HG03439 (cell line): ENCODE measurements at regions not wholly inside any gene's neighbourhood (a gene's known extent, or its start where the extent isn't known, plus 50 kb on each side); places are given as distances from the start of the nearest gene placed in this dataset.
"Not testable (repeated sequence)": the region's sequence is repeated elsewhere in the genome, so short reads cannot be mapped to it uniquely, and the experiment has no call there.

Experiments
- ATAC-seq: cut with Tn5 transposase; IDR thresholded peaks from one replicate; pipeline ENCODE4 v1.9.1; 2021; ENCODE audit warnings: mild to moderate bottlenecking, moderate library complexity; ENCODE audit not compliant: unreplicated experiment

DNA sequence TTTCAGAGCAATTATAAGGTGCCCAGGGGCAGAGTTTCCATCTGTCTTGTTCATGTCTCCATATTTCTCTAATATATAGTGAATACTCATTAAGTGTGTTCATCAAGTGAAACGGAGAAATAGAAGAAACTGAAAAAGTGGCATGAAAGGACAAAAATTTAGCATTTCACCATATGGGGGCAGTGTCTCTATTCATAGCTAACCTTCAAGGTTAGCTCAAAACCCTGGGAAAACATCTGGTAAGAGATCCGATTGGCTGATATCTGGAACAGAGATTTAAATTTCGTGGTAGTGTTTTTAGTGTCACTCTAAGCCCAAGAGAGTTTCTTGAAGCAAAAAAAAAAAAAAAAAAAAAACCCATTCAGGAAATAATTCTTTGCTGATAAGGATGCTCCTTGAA is 367.5 kb downstream of the DAD1 start:
- ATAC-seq = no peak

DNA sequence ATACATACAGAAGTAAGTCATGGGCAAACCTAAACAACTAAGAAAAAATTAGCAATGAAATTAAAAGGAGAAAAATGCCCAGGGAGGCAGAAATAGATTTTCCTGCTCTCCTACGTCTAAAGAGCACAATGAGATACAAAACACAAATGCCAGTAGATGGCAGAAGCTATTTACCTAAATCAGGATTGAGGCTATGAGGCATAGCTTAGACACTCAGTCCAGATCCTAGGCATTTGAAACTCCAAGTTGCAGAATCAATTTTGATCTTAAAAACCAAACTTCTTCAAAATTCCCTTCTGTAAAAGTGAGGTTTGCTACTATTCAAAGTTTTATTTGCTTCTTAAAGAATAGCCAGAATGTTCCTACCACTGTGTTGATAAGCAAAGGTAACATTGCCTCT is 368.6 kb downstream of the DAD1 start:
- no peak for ATAC-seq

- ATAC-seq = no peak
Measured at GRCh38 chr14:22218728-22219127, 370.3 kb downstream of the DAD1 start.

GRCh38 chr14:22213120-22213519 is 375.9 kb downstream of the DAD1 start:
- no peak for ATAC-seq

DNA sequence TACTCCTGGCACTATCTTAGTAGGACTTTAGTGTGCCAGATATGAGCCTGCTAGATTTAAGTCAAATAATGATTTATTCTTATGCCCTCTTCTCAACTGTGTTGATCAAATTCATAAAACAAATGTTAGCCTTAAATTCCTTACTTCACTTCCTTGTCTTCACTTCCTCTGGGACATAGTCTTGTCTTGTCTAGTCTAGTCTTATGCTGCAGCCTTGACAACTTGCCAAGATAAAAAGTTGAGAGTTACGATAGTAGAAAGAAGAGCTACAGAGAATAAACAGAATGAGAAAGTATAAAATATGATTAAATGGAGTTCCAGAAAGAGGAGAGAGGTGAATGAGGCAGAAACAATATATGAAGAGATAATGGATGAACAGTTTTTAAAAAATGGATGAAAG is 378.1 kb downstream of the DAD1 start:
- no peak for ATAC-seq

GRCh38 chr14:22210026-22210425 is 379.0 kb downstream of the DAD1 start:
- no peak for ATAC-seq

- ATAC-seq = no peak
Measured at GRCh38 chr14:22203036-22203435, 386.0 kb downstream of the DAD1 start.

DNA sequence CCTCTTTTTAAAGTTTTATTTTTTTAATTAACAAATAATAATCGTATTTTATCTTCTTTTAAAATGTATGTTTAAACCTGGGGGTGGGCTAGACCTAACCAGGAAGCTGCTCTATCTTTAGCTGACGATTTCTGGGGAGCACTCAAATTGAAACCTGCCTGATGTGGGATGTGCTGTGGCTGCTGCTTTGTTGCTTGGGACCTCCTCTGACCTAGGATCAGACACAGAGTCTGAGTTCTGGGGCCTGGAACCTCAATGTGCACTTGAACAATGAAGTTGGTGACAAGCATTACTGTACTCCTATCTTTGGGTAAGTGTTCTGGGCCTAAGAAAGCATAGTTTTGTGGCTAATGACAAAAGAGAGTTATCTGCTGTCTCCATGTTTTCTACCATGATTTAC is 386.7 kb downstream of the DAD1 start:
- ATAC-seq = no peak

DNA sequence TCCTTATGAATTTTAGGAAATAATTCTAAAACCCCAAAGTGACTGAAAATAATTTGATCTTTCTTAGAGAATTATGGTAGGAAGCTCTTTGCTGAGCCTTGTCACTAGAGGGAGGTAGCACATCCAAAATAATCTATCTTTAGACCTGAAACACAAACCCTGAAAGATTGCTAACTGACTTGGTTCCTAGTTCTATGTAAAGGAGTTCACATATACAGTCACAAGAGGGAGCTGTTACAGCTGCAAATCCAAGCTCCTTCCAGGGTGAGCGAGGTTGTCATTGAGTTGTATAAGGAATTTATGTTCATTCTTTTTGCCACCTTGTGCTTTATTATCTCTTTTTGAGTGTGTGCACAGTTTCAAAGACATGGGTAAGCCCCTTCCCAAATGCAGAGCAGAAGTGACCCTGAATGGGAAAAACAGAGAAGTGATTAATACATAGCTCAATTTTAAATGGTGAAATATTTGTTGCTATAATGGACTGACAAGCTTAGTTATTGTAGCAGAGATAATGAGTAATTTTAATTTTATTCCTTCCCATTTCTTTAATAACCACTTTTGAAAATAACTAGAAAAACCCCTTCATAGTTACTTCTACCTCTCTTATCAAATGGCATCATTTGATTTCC is 387.9 kb downstream of the DAD1 start:
- peak; percentile 59 for ATAC-seq

GRCh38 chr14:22200131-22200530 is 388.9 kb downstream of the DAD1 start:
- ATAC-seq = not testable (repeated sequence)

GRCh38 chr14:22194664-22195063 is 394.4 kb downstream of the DAD1 start:
- no peak for ATAC-seq

- no peak for ATAC-seq
Measured at GRCh38 chr14:22190411-22191191, 398.4 kb downstream of the DAD1 start.

DNA sequence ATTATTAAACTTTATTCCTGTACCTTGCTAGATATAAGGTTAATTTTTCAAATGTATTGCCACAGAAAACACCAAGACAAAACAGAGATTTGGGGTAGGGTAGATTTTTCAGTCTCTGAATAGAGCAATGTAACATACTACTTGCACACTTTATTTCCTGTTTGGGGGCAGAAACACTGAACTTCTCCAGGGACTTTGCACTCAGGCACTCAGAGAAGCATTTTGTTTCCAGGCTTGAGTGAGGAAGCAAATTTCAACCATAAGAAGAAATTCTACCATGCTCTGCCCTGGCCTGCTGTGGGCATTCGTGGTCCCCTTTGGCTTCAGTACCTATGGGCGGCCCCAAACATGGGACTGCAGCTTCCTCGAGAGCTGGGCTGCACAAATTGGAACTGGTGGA is 399.1 kb downstream of the DAD1 start:
- ATAC-seq = no peak

DNA sequence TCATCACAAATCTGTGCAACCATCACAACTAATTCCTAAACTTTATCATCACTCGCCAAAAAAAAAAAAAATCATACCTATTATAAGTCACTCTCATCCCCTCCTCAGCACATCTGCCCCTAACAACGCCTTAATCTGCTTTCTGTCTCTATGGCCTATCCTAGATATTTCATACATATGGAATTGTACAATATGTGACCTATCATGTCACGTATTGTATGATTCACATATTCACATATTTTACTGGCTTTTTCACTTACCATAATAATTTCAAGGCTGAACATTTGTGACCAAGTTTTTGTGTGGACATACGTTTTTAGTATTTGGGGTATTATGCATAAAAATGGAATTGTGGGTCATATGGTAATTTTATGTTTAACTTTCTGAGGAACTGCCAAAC is 400.7 kb downstream of the DAD1 start:
- no peak for ATAC-seq

DNA sequence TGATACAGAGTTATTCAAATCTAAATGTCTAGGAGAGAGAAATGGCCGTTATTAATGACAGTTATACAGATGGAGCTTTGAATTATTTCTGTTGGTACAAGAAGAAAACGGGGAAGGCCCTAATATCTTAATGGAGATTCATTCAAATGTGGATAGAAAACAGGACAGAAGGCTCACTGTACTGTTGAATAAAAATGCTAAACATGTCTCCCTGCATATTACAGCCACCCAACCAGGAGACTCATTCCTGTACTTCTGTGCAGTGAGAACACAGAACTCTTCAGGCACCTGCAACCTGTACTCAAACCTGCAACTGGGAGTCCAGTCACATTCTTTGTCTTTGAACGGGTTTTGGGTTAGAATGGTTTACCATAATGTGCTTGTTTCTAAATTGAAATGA is 403.2 kb downstream of the DAD1 start:
- no peak for ATAC-seq

DNA sequence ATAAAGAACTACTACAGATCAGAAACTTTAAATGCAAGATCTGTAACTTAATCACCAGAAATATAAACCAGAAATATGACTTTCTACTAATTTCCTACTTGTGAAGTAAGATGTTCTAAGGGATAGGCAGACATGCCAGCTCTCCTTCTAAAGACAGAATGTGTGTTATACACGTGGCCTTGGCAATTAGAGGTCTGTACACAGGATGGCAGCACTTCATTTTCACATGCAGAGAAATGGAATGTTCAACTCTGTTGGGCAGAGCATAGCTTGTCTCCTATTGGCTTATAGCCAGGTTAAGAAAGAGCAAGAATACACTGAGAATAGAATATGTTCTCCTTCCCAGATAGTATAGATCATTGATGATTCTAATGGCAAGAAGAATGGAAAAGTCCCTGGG is 403.8 kb downstream of the DAD1 start:
- ATAC-seq = no peak

DNA sequence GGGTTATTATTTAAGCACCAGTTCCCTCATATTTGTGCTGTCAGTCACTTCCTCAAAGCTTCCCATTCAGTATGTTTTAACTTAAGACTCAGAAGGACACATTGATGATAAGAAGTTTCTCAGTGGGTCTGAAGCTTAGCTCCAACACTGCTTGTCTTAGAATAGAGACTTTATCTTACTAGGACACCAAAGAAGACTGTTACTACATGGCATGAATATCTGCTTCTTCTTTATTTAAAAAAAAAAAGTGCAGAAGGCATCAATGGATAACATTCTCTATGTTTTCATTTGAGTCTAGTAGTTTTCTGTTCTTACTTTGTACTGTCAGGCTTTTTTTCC is 404.2 kb downstream of the DAD1 start:
- no peak for ATAC-seq

DNA sequence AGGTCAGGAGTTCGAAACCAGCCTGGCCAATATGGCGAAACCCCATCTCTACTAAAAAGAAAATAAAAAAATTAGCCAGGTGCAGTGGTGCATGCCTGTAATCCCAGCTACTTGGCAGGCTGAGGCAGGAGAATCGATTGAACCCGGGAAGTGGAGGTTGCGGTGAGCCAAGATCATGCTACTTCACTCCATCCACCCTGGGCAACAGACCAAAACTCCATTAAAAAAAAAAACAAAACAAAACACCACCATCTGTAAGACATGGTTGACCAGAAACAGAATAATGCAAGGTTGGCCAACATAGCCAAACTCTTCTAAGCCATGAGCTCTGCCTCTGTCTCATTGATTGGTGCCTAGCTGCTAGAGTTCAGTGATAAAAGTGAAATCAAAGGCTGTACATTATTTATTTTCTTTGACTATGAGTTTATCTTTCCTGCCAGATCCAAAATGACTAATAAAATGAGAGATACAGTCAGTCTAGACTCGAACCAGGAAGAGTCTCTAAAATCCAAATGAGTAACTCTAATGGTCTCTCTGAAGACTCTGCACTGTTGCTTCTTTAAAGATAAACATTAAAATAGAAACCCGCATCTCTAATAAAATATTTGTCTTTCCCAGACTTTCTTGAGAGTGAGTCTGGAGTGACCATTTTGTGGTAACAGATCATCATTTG is 404.7 kb downstream of the DAD1 start:
- ATAC-seq = no peak

- ATAC-seq = no peak
Measured at GRCh38 chr14:22180045-22180444, 409.0 kb downstream of the DAD1 start.

DNA sequence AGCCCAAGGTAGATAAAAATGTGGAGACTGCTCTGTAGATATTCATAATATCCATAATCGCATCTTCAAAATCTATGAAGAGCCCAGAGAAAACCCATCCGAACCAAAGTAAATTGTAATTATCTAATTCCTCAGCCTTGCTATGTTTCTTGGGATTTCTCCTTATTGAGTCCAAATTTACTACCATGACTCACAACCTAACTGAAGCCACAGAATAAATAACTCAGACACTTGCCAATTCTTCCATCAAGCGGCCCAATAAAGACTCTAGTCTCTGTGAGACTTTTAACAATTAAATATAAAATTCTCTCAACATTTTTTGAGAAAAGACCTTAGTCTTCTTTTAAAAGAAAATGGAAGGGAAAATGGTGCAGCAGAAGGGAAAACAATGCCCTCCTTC is 409.8 kb downstream of the DAD1 start:
- ATAC-seq = no peak

GRCh38 chr14:22178333-22178839 is 410.6 kb downstream of the DAD1 start:
- ATAC-seq = no peak

- no peak for ATAC-seq
Measured at GRCh38 chr14:22177870-22178269, 411.2 kb downstream of the DAD1 start.
